WTC11 (cell line): ENCODE measurements at regions not wholly inside any gene's neighbourhood (a gene's known extent, or its start where the extent isn't known, plus 50 kb on each side); places are given as distances from the start of the nearest gene placed in this dataset.
A peak's percentile ranks its signal among the peaks of the same experiment; 100 is the strongest.

ENCODE experiments used
- ESRRA ChIP-seq: sonication (generic); formaldehyde crosslinking; IDR thresholded peaks from 2 replicates; pipeline ENCODE4 v1.8.1; 2022; ENCODE audit warnings: mild to moderate bottlenecking, missing genetic modification reagents, borderline replicate concordance
- NR3C1 ChIP-seq: sonication (generic); formaldehyde crosslinking; conservative IDR thresholded peaks from 2 replicates; pipeline ENCODE4 v1.8.1; 2023; ENCODE audit warnings: low read depth, mild to moderate bottlenecking, missing genetic modification reagents
- ZBTB21 ChIP-seq: sonication (generic); formaldehyde crosslinking; IDR thresholded peaks from 2 replicates; pipeline ENCODE4 v1.8.1; 2023; ENCODE audit warnings: mild to moderate bottlenecking, missing genetic modification reagents, borderline replicate concordance
- TF ChIP-seq, protein P1 (sequence below): sonication (generic); formaldehyde crosslinking; IDR thresholded peaks from 2 replicates; pipeline ENCODE4 v1.8.1; 2022; ENCODE audit warnings: missing genetic modification reagents, borderline replicate concordance
- TF ChIP-seq, protein P2 (sequence below): fragments of 200-600 bp; IDR thresholded peaks from 2 replicates; pipeline ENCODE4 v1.8.0; 2022; ENCODE audit warnings: antibody characterized with exemption

DNA sequence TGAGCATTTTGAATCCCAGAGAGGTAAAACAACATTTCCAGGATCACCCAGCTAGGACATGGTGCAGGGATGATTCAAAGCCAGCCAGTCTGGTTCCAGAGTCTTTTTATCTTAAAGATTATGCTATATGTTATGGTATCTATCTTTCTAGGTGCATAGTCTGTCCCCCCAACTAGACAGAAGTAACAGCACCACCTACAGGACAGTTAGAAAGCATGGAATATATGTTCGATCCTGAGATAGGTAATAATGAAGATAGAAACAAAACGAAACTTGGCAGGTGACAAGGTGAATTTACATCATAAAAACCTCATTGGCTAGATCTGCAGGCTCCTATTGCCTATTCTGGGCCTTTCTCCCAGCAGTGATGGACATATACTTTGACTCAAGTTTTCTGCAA lies 723.2 kb downstream of the SMARCA1 start:
- TF ChIP-seq, protein P1, sequence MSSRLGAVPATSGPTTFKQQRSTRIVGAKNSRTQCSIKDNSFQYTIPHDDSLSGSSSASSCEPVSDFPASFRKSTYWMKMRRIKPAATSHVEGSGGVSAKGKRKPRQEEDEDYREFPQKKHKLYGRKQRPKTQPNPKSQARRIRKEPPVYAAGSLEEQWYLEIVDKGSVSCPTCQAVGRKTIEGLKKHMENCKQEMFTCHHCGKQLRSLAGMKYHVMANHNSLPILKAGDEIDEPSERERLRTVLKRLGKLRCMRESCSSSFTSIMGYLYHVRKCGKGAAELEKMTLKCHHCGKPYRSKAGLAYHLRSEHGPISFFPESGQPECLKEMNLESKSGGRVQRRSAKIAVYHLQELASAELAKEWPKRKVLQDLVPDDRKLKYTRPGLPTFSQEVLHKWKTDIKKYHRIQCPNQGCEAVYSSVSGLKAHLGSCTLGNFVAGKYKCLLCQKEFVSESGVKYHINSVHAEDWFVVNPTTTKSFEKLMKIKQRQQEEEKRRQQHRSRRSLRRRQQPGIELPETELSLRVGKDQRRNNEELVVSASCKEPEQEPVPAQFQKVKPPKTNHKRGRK (CRISPR knock-in tag), result no peak
- TF ChIP-seq, protein P2, sequence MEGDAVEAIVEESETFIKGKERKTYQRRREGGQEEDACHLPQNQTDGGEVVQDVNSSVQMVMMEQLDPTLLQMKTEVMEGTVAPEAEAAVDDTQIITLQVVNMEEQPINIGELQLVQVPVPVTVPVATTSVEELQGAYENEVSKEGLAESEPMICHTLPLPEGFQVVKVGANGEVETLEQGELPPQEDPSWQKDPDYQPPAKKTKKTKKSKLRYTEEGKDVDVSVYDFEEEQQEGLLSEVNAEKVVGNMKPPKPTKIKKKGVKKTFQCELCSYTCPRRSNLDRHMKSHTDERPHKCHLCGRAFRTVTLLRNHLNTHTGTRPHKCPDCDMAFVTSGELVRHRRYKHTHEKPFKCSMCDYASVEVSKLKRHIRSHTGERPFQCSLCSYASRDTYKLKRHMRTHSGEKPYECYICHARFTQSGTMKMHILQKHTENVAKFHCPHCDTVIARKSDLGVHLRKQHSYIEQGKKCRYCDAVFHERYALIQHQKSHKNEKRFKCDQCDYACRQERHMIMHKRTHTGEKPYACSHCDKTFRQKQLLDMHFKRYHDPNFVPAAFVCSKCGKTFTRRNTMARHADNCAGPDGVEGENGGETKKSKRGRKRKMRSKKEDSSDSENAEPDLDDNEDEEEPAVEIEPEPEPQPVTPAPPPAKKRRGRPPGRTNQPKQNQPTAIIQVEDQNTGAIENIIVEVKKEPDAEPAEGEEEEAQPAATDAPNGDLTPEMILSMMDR, result 0 out of 2 replicates have a peak, but pooled peaks have one; percentile 19
- TF ChIP-seq ZBTB21 (CRISPR knock-in tag), result no peak
- TF ChIP-seq ESRRA (CRISPR knock-in tag), result no peak
- no peak for TF ChIP-seq NR3C1
